B cell (primary cell): ENCODE measurements at regions not wholly inside any gene's neighbourhood (a gene's known extent, or its start where the extent isn't known, plus 50 kb on each side); places are given as distances from the start of the nearest gene placed in this dataset.

Source experiments
- ATAC-seq: fragments of 200-7000 bp; cut with Tn5 transposase; one replicate; pipeline ENCODE4 v1.10.0; 2021; ENCODE audit warnings: low read depth, mild to moderate bottlenecking, moderate number of reproducible peaks, moderate library complexity
- CTCF ChIA-PET: fragments of 350-600 bp; sonication (Branson Sonifier 250); formaldehyde crosslinking; loops from one replicate; lab custom pipeline; 2021; ENCODE audit warnings: antibody characterized with exemption, inconsistent platforms; lab: Charles Lee
- POLR2A ChIA-PET: fragments of 350-600 bp; sonication (Branson Sonifier 250); formaldehyde crosslinking; loops from one replicate; lab custom pipeline; 2021; ENCODE audit warnings: antibody characterized with exemption; lab: Charles Lee
- DNase-seq: peaks from one replicate; pipeline ENCODE4 v3.0.0; 2013
- H2AFZ ChIP-seq: 2 replicates; pipeline ENCODE4 v1.6.1; 2012; ENCODE audit warnings: mild to moderate bottlenecking, low read depth, low read length; ENCODE audit not compliant: insufficient read depth, poor library complexity, severe bottlenecking
- H3K27ac ChIP-seq, 2 donors: 1 replicate in 1 of 2; 2 replicates in 1 of 2; pipeline ENCODE4 v1.5.1; 2012 to 2013; ENCODE audit warnings: low read length in 2 of 2, mild to moderate bottlenecking in 2 of 2, moderate library complexity in 1 of 2
- H3K27me3 ChIP-seq, 4 experiments: fragments of 200-600 bp in 1 of 4; sonication (generic) in 1 of 4; replicated peaks in 1 of 4; 1 replicate in 2 of 4; 2 replicates in 2 of 4; pipeline versions ENCODE4 v1.6.1 to v1.7.0; 2013 to 2016; ENCODE audit warnings: low read length in 3 of 4, mild to moderate bottlenecking in 2 of 4, mixed read lengths in 1 of 4, moderate library complexity in 1 of 4; ENCODE audit not compliant: insufficient read depth in 4 of 4, control insufficient read depth in 3 of 4; ENCODE audit errors: control extremely low read depth in 1 of 4
- H3K36me3 ChIP-seq, 2 experiments: replicated peaks in 1 of 2; 1 replicate in 1 of 2; 2 replicates in 1 of 2; pipeline versions ENCODE4 v1.6.1 to v1.7.1; 2013; ENCODE audit warnings: low read length in 1 of 2; ENCODE audit not compliant: insufficient read depth in 2 of 2, control insufficient read depth in 1 of 2; ENCODE audit errors: control extremely low read depth in 1 of 2, extremely low read depth in 1 of 2
- H3K4me1 ChIP-seq, 2 donors: fragments of 200-600 bp in 1 of 2; sonication (generic) in 1 of 2; 1 replicate in 1 of 2; 2 replicates in 1 of 2; pipeline versions ENCODE4 v1.5.1 to v1.6.1; 2013 to 2017; ENCODE audit warnings: low read length in 2 of 2; ENCODE audit not compliant: control insufficient read depth in 2 of 2, insufficient read depth in 2 of 2
- H3K4me2 ChIP-seq: replicated peaks from 2 replicates; pipeline ENCODE3; 2012; ENCODE audit warnings: mild to moderate bottlenecking, low read depth, low read length; ENCODE audit not compliant: poor library complexity, severe bottlenecking
- H3K4me3 ChIP-seq, 5 experiments: fragments of 200-600 bp in 1 of 5; sonication (generic) in 1 of 5; 1 replicate in 3 of 5; 2 replicates in 2 of 5; pipeline versions ENCODE4 v1.5.1 to v1.7.0; 2011 to 2016; ENCODE audit warnings: low read length in 4 of 5, mild to moderate bottlenecking in 4 of 5, low read depth in 2 of 5, control low read depth in 1 of 5, moderate library complexity in 1 of 5; ENCODE audit not compliant: insufficient read depth in 1 of 5; ENCODE audit errors: control extremely low read depth in 1 of 5, extremely low read depth in 1 of 5
- H3K79me2 ChIP-seq: fragments of 200-600 bp; sonication (generic); one replicate; pipeline ENCODE4 v1.6.0; 2016; ENCODE audit warnings: low read length; ENCODE audit not compliant: control insufficient read depth, insufficient read depth
- H3K9ac ChIP-seq: fragments of 200-600 bp; sonication (generic); 2 replicates; pipeline ENCODE4 v1.6.1; 2017; ENCODE audit warnings: mild to moderate bottlenecking, low read length, moderate library complexity
- H3K9me3 ChIP-seq, 3 donors: one replicate each; pipeline versions ENCODE4 v1.6.1 to v1.7.1; 2013; ENCODE audit warnings: low read length in 2 of 3; ENCODE audit not compliant: control insufficient read depth in 2 of 3, insufficient read depth in 1 of 3; ENCODE audit errors: control extremely low read depth in 1 of 3
- H4K20me1 ChIP-seq: 2 replicates; pipeline ENCODE4 v1.6.0; 2012; ENCODE audit warnings: mild to moderate bottlenecking, low read length; ENCODE audit not compliant: insufficient read depth, control insufficient read depth, poor library complexity, severe bottlenecking
- H3K27ac Mint-ChIP-seq: one replicate; pipeline ENCODE4 v1.8.0; 2021; ENCODE audit warnings: mixed read lengths
- H3K27me3 Mint-ChIP-seq: one replicate; pipeline ENCODE4 v1.8.0; 2021; ENCODE audit warnings: mixed read lengths
- H3K4me1 Mint-ChIP-seq: one replicate; pipeline ENCODE4 v1.8.0; 2021; ENCODE audit warnings: mixed read lengths
- H3K4me3 Mint-ChIP-seq: one replicate; pipeline ENCODE4 v1.8.0; 2021; ENCODE audit warnings: mixed read lengths
- H3K9me3 Mint-ChIP-seq: one replicate; pipeline ENCODE4 v1.8.0; 2022; ENCODE audit warnings: mixed read lengths; ENCODE audit not compliant: insufficient read depth
- EZH2 ChIP-seq: IDR thresholded peaks from 2 replicates; pipeline ENCODE4 v1.6.1; 2012; ENCODE audit warnings: borderline replicate concordance, low read depth, mild to moderate bottlenecking, moderate library complexity, low read length; ENCODE audit not compliant: insufficient read depth, poor library complexity, severe bottlenecking
- WGBS: methylation state at CpG from one replicate; pipeline ENCODE4 v1.1.5; 2013; ENCODE audit warnings: missing lambda C conversion rate; ENCODE audit not compliant: insufficient coverage; 5-methylcytosine and 5-hydroxymethylcytosine counted together
- intact Hi-C: fragments of 100-400 bp; cut with micrococcal nuclease; formaldehyde crosslinking; loops from one replicate; pipeline ENCODE4 v1.10.0; 2022
- TF ChIP-seq, protein P1 (sequence below): fragments of 200-600 bp; IDR thresholded peaks from one replicate; pipeline ENCODE4 v1.8.0; 2022; ENCODE audit warnings: antibody characterized with exemption, mild to moderate bottlenecking

DNA sequence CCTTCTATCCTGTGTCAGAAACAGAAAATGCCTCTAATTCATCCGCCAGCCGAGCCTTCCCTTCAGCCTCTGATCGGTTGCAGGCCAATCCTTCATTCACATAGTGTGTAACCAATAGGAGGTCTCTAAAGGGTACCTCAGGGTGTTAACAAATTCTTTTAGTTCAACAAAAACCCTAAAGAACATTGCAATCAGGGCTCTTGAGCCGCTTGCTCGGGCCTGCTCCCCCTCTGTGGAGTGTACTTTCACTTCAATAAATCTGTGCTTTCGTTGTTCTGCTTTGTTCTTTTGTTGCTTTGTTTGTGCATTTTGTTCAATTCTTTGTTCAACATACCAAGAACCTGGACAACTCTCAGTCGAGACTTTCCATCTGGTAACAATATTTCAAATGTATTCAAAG is 366.5 kb downstream of the KCTD12 start:
- CTCF ChIA-PET, result no interaction called here
- H3K4me2 ChIP-seq, result no peak overlapping the region

GRCh38 chr13:76516586-76516985 is 369.6 kb downstream of the KCTD12 start:
- TF ChIP-seq, protein P1, sequence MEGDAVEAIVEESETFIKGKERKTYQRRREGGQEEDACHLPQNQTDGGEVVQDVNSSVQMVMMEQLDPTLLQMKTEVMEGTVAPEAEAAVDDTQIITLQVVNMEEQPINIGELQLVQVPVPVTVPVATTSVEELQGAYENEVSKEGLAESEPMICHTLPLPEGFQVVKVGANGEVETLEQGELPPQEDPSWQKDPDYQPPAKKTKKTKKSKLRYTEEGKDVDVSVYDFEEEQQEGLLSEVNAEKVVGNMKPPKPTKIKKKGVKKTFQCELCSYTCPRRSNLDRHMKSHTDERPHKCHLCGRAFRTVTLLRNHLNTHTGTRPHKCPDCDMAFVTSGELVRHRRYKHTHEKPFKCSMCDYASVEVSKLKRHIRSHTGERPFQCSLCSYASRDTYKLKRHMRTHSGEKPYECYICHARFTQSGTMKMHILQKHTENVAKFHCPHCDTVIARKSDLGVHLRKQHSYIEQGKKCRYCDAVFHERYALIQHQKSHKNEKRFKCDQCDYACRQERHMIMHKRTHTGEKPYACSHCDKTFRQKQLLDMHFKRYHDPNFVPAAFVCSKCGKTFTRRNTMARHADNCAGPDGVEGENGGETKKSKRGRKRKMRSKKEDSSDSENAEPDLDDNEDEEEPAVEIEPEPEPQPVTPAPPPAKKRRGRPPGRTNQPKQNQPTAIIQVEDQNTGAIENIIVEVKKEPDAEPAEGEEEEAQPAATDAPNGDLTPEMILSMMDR, result no peak
- no peak for TF ChIP-seq EZH2
- Histone ChIP-seq H3K4me3 (no peak overlapping the region), H3K9ac (no peak overlapping the region), H3K27ac (no peak overlapping the region), H4K20me1 (no peaks in the 10 kb centered on the region), H3K4me2 (no peak overlapping the region), H3K79me2 (no peaks in the 10 kb centered on the region), H3K27me3 (peaks cover 0 to 4% (median 0%) of the 10 kb centered on the region in 4 experiments), H3K4me1 (no peaks in the 10 kb centered on the region), H3K36me3 (no peaks in the 10 kb centered on the region), H3K9me3 (peaks cover 0 to 4% (median 0%) of the 10 kb centered on the region in 3 donors), H2AFZ (no peak overlapping the region)
- no peak for DNase-seq
- peaks cover 22% of the 10 kb centered on the region for H3K27me3 Mint-ChIP-seq
- no peak overlapping the region for H3K4me3 Mint-ChIP-seq
- ChIA-PET CTCF (no interaction called here), POLR2A (no interaction called here)
- H3K27ac Mint-ChIP-seq, result no peak overlapping the region
- ATAC-seq, result no peak
- H3K4me1 Mint-ChIP-seq, result no peaks in the 10 kb centered on the region
- intact Hi-C loops, result no loop called here
- H3K9me3 Mint-ChIP-seq, result no peaks in the 10 kb centered on the region

More for the DNA sequence above, 366.5 kb downstream of the KCTD12 start:
- Histone ChIP-seq H3K36me3 (no peaks in the 10 kb centered on the region), H3K9me3 (peaks cover 0 to 4% (median 0%) of the 10 kb centered on the region in 3 donors), H3K4me3 (no peak overlapping the region), H3K79me2 (no peaks in the 10 kb centered on the region), H2AFZ (no peak overlapping the region), H3K4me1 (no peaks in the 10 kb centered on the region), H3K27me3 (peaks cover 0 to 4% (median 0%) of the 10 kb centered on the region in 4 experiments), H3K9ac (no peak overlapping the region), H4K20me1 (no peaks in the 10 kb centered on the region), H3K27ac (no peak overlapping the region)
- 100% methylated on average over 1 of the region's 7 CpGs for WGBS
- Mint-ChIP-seq H3K27me3 (peaks cover 19% of the 10 kb centered on the region), H3K9me3 (no peaks in the 10 kb centered on the region), H3K27ac (no peak overlapping the region), H3K4me1 (no peaks in the 10 kb centered on the region), H3K4me3 (no peak overlapping the region)
- ATAC-seq, result no peak
- no peak for DNase-seq
- intact Hi-C loops, result no loop called here
- POLR2A ChIA-PET, result no interaction called here
- no peak for TF ChIP-seq EZH2
- TF ChIP-seq, protein P1, result no peak
